ENCODE measurements at regions not wholly inside any gene's neighbourhood (a gene's known extent, or its start where the extent isn't known, plus 50 kb on each side); places are given as distances from the start of the nearest gene placed in this dataset.

- WGBS, 2 donors = 96 to 98% methylated on average over 8 of the region's 8 CpGs
- Histone ChIP-seq H3K4me1 (ENCODE audit: control insufficient read depth in 5 of 5, insufficient read depth in 5 of 5, low read length in 5 of 5) (no peaks in the 10 kb centered on the region), H3K36me3 (ENCODE audit: control insufficient read depth in 4 of 4, insufficient read depth in 4 of 4, low read length in 4 of 4) (no peaks in the 10 kb centered on the region), H3K27ac (ENCODE audit: low read depth in 1 of 2, low read length in 1 of 2) (no peak overlapping the region), H3K9me3 (ENCODE audit: control insufficient read depth in 4 of 4, insufficient read depth in 3 of 4, low read length in 3 of 4) (peaks cover 0 to 2% (median 1%) of the 10 kb centered on the region in 4 donors), H3K4me3 (no peak overlapping the region), H3K27me3 (ENCODE audit: control insufficient read depth in 3 of 3, insufficient read depth in 3 of 3, low read length in 2 of 3) (no peaks in the 10 kb centered on the region), H3K9ac (ENCODE audit: insufficient read depth in 1 of 2, low read length in 2 of 2) (no peak overlapping the region)
- DNase-seq (no peak), ATAC-seq (ENCODE audit: insufficient read depth, low FRiP score) (no peak)
- TF ChIP-seq CTCF (IDR thresholded peaks at IDR 0.05; ENCODE audit: control extremely low read depth, extremely low read depth) = no peak
Measured at GRCh38 chr13:74367193-74367592, 233.0 kb upstream of the KLF12 start.

- H3K27me3 ChIP-seq (ENCODE audit: control insufficient read depth in 3 of 3, insufficient read depth in 3 of 3, low read length in 2 of 3) = no peaks in the 10 kb centered on the region
- 92 to 97% methylated on average over 3 of the region's 3 CpGs for WGBS, 2 donors
Measured at GRCh38 chr13:74361274-74361673, 227.1 kb upstream of the KLF12 start.

DNA sequence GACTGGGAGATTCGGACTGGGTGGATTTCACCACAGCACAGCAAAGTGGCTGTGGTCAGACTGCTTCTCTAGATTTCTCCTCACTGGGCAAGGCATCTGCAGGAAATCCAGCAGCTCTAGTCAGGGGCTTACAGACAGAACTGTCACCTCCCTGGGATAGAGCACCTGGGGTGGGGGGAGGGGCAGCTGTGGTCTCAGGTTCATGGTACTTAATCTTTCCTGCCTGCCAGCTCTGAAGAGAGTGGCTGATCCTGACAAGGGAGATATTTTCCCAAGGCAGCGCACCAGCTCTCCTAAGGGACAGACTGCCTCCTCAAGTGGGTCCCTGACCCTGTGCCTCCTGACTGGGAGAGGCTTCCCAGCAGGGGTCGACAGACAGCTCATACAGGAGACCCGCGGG is 212.8 kb upstream of the KLF12 start:
- H3K27me3 ChIP-seq (ENCODE audit: control insufficient read depth in 3 of 3, insufficient read depth in 3 of 3, low read length in 2 of 3) = no peaks in the 10 kb centered on the region
- no peaks in the 10 kb centered on the region for H3K36me3 ChIP-seq (ENCODE audit: control insufficient read depth in 4 of 4, insufficient read depth in 4 of 4, low read length in 4 of 4)
- peaks cover 0 to 7% (median 3%) of the 10 kb centered on the region in 4 donors for H3K9me3 ChIP-seq (ENCODE audit: control insufficient read depth in 4 of 4, insufficient read depth in 3 of 4, low read length in 3 of 4)
- no peak overlapping the region for H3K9ac ChIP-seq (ENCODE audit: insufficient read depth in 1 of 2, low read length in 2 of 2)
- no peak for TF ChIP-seq CTCF (IDR thresholded peaks at IDR 0.05; ENCODE audit: control extremely low read depth, extremely low read depth)
- H3K4me3 ChIP-seq = no peak overlapping the region
- ATAC-seq (ENCODE audit: insufficient read depth, low FRiP score) = no peak
- DNase-seq = no peak
- WGBS, 2 donors = 58 to 72% methylated on average over 5 of the region's 5 CpGs
- no peak overlapping the region for H3K27ac ChIP-seq (ENCODE audit: low read depth in 1 of 2, low read length in 1 of 2)
- no peaks in the 10 kb centered on the region for H3K4me1 ChIP-seq (ENCODE audit: control insufficient read depth in 5 of 5, insufficient read depth in 5 of 5, low read length in 5 of 5)

More at GRCh38 chr13:74361274-74361673, 227.1 kb upstream of the KLF12 start:
- H3K9ac ChIP-seq (ENCODE audit: insufficient read depth in 1 of 2, low read length in 2 of 2) = no peak overlapping the region
- ATAC-seq (ENCODE audit: insufficient read depth, low FRiP score) (no peak), DNase-seq (no peak)
- no peaks in the 10 kb centered on the region for H3K4me1 ChIP-seq (ENCODE audit: control insufficient read depth in 5 of 5, insufficient read depth in 5 of 5, low read length in 5 of 5)
- no peaks in the 10 kb centered on the region for H3K36me3 ChIP-seq (ENCODE audit: control insufficient read depth in 4 of 4, insufficient read depth in 4 of 4, low read length in 4 of 4)
- TF ChIP-seq CTCF (IDR thresholded peaks at IDR 0.05; ENCODE audit: control extremely low read depth, extremely low read depth) = no peak
- H3K4me3 ChIP-seq = no peak overlapping the region
- H3K27ac ChIP-seq (ENCODE audit: low read depth in 1 of 2, low read length in 1 of 2) = no peak overlapping the region
- H3K9me3 ChIP-seq (ENCODE audit: control insufficient read depth in 4 of 4, insufficient read depth in 3 of 4, low read length in 3 of 4) = no peaks in the 10 kb centered on the region

- no peaks in the 10 kb centered on the region for H3K27me3 ChIP-seq (ENCODE audit: control insufficient read depth in 3 of 3, insufficient read depth in 3 of 3, low read length in 2 of 3)
- no peak overlapping the region for H3K4me3 ChIP-seq
- H3K9me3 ChIP-seq (ENCODE audit: control insufficient read depth in 4 of 4, insufficient read depth in 3 of 4, low read length in 3 of 4) = no peaks in the 10 kb centered on the region
- ATAC-seq (ENCODE audit: insufficient read depth, low FRiP score) (no peak), DNase-seq (no peak)
- no peak for TF ChIP-seq CTCF (IDR thresholded peaks at IDR 0.05; ENCODE audit: control extremely low read depth, extremely low read depth)
- no peak overlapping the region for H3K27ac ChIP-seq (ENCODE audit: low read depth in 1 of 2, low read length in 1 of 2)
- H3K9ac ChIP-seq (ENCODE audit: insufficient read depth in 1 of 2, low read length in 2 of 2) = no peak overlapping the region
- H3K36me3 ChIP-seq (ENCODE audit: control insufficient read depth in 4 of 4, insufficient read depth in 4 of 4, low read length in 4 of 4) = no peaks in the 10 kb centered on the region
- 86 to 90% methylated on average over 1 of the region's 1 CpG for WGBS, 2 donors
- no peaks in the 10 kb centered on the region for H3K4me1 ChIP-seq (ENCODE audit: control insufficient read depth in 5 of 5, insufficient read depth in 5 of 5, low read length in 5 of 5)
Measured at GRCh38 chr13:74338341-74338740, 204.1 kb upstream of the KLF12 start.
